Ureter (tissue), 1 donor: ENCODE measurements at regions not wholly inside any gene's neighbourhood (a gene's known extent, or its start where the extent isn't known, plus 50 kb on each side); places are given as distances from the start of the nearest gene placed in this dataset.
"Not testable (repeated sequence)": the region's sequence is repeated elsewhere in the genome, so short reads cannot be mapped to it uniquely, and the experiment has no call there.

Source experiments
- DNase-seq: peaks from one replicate; pipeline ENCODE4 v3.0.0-alpha.2; 2020; ENCODE audit warnings: low spot score
- donor health status: DM: yes; HTN: yes; CAD: no.

DNA sequence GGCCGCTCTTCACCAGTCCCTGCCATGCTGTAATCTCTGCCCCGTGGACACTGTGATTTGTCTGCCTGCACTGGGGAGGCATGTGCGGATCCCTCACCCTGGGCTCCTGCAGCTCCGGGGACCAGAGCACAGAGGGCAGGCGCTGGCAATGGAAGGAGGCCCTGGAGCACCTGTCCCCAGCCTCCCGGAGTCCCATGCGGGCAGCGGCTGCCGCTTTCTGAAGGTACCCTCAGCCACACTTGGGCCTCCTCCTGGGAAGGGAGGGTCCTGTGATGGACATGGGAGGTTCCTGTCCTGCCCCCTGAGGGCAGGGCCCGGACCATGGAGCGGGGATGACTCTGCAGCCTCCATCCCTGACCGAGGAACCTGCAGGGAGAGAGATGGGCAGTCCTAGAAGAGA, 297.4 kb upstream of the SFSWAP start:
- no peak for DNase-seq

DNA sequence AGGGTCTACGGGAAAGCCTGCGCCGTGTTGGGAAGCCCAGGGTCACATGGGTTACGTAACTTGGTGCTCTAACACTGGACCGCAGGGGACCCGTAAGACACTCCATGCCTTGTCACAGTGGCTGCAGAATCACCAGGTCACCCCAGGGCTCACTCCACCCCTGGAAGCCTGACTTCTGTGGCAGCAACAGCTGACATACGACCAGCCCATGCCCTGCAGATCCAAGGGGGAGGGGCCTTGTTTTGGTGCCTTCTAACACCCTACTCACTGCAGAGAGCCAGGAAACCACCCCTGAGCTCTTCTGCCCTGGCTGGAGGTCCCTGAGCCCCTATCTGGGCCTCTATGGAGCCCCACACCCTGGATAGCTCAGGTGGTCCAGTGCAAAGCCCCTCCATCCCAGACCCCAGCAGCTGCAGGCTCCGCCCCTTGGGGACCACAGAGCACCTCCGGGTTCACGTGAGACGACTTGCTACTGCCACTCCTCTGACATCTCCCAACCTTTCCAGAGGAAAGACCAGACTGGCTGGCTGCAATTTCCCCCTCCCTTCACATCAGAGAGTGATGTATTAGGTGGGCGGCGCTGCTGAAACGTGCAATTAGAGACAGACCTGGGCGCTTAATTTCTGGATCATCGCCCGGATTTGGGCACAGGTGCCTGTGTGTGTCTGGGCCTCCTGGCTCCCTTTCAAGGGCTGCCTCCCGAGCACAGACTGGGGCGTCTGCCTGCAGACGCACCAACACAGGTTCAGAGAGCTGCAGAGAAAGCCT, 296.6 kb upstream of the SFSWAP start:
- DNase-seq: not testable (repeated sequence)

DNA sequence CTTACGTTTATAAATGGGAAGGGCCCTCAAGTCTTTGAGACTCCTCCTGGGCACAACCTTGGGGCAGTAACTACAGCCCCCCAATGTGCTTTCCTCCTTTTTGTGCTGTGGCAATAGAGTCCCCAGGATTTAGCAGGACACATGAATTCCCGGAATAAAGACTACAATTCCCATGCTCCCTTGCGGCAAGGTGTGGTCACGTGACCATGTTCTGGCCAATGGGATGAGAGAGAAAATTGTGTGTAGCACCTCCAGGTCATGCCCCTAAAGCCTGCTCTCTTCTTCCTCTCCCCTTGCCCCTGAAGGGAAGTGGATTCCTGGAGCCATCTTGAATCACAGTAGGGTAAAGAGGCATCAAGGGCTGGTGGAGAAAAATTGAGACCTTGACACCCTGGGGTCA, 295.1 kb upstream of the SFSWAP start:
- DNase-seq: no peak

GRCh38 chr12:131418121-131418520, 292.8 kb upstream of the SFSWAP start:
- DNase-seq: no peak

DNA sequence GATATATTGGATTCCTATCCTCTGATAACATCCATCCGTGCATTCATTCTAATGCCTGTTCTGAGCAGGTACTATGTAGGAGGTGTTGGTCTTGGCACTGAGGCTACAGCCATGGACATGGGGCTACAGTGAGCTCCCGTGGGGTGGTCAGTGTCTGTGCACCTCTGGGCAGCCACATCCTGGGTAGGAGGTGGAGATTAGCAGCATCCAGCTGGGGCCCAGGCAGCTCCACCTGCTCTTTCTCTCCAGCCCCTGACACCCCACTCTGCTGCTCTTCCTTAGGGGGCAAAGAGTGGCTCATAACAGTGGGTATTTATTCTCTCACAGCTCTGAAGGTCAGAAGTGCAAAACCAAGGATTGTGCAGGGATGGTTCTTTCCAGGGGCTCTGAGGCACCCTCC, 292.0 kb upstream of the SFSWAP start:
- DNase-seq: no peak

DNA sequence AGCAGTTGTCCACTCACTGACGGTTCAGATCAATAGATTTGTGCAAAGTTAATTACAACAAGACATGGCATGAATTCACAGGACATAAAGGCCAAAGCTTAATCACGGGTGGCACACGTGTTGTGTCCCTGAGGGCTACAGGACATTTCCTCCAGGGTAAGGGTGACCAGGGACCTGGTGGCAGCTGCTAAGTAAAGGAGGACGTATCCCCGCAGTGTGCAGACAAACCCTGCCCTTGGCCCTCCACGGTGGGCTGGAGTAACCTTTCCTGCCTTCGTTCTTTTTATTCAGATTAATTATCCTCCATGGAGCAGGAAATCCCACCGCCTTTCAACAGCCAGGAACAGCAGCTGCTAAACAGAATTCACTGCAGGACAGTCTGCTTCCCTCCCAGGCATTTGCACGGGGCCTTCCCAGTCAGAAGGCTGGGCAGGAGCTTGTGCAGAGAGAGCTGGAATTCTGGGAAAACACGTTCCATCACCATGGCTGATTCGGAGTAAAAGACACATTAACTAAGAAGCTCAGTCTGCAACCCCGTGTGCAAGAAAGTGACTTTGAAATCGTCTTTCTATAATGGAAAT, 289.9 kb upstream of the SFSWAP start:
- no peak for DNase-seq

GRCh38 chr12:131421509-131422186, 289.2 kb upstream of the SFSWAP start:
- DNase-seq: no peak

DNA sequence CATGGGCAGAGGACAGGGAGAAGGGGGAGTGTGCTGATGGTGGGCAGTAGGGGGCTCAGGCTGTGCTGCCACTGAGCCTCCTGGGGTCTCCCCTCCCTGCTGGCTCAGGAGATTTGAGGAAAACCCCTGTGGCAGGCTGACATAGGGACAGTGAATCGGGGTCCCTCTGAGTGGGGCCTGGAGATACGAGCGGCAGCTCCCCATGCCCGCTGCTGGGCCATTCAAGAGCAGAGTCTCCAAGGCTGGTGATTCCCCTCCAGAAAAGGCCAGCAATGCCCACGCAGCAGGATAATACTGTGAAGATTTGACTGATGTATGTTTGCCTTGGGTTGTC, 288.7 kb upstream of the SFSWAP start:
- DNase-seq: no peak

- DNase-seq: no peak
These were observed 288.1 kb upstream of the SFSWAP start for GRCh38 chr12:131422744-131423143.

GRCh38 chr12:131424270-131424669, 286.6 kb upstream of the SFSWAP start:
- no peak for DNase-seq

- no peak for DNase-seq
These were observed 285.5 kb upstream of the SFSWAP start for GRCh38 chr12:131425112-131426075.

DNA sequence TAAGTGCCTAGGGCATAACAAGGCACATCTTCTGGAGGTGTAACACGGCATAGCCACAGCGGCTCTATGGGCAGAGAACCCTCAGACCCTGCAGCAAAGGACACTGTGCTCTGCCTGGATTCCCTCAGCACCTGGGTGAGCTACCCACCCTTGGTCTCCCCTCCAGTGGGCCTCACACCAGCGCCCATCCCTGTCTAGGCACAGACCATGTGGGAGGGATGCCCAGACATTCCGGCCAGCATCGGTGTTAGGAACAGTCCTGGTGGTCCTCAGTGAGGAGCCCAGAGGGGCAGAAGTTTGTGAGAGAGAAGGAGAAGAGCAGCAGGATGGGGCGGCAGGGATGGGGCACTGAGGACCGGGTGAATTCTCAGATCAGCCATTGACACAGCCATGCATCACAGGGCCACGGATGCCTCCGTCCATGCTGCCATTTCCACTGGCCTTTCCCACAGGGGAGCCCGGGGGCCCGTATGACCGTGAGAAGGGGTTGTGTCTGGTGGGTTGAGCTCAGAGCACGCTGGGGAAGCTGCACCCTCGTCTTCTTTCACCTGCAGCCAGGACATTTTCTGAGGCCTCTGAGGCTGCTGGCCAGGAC, 282.7 kb upstream of the SFSWAP start:
- no peak for DNase-seq

DNA sequence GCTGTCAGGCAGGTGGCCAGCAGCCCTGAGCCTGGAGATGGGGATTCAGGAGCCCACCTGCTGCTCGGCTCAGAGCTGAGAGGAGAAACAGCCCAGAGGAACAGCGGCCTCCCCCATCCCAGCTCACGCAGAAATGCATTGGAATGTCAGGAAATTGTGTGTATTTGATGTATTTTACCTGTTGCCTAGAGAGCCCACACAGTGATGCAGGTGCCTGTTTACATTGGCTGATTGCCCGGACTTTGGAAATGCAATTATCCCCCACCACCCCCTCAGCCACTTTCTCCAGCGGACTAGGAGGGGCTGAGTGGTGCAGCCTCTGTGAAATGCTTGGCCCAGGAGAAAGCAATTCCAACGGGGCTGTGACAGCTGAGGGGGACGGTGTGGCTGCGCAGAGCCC, 281.7 kb upstream of the SFSWAP start:
- DNase-seq: peak; percentile 17

DNA sequence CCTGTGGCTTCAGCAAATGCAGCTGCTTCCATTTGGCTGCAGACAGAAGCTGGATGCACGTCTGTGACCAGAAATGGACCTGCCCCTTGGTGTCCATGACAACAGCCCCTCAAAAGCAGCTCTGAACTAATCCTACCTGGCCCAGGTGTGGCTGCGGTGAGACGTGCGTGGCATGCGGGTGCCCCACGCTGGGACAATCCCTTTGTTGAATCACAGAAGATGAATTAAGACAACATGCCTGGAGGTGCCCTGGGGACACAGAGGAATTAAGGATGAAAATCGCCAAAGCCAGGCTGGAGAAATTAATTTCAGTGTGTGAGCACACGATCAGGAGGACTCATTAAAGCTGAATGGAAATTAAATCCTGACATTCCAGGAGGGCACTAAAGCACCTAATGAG, 281.2 kb upstream of the SFSWAP start:
- DNase-seq: peak; percentile 28

DNA sequence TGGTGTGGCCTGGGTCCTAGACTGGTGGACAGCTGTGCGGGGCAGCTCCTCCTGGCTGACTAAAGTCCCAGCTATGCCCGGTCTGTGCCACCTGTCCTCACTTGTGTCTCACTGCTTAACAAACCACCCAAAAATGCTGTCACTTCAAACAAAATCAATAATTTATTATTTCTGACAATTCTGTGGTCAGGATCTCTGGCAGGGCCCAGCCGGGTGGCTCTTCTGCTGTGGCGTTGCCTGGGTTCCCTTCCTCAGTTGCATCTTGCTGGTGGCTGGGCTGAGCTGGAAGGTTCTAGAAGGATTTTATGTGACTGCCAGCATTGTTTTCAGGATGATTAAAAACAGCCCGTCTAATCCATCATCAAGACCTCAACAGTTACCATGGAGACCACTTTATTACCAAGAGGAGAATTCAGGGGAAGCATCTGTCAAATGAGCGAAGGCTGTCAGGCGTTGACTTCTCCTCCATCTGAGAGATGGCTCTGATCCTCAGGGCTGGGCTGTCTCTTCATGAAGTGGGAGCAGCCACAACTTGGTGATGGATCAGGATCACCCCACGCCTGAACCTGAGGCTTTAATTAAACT, 280.6 kb upstream of the SFSWAP start:
- DNase-seq: no peak

DNA sequence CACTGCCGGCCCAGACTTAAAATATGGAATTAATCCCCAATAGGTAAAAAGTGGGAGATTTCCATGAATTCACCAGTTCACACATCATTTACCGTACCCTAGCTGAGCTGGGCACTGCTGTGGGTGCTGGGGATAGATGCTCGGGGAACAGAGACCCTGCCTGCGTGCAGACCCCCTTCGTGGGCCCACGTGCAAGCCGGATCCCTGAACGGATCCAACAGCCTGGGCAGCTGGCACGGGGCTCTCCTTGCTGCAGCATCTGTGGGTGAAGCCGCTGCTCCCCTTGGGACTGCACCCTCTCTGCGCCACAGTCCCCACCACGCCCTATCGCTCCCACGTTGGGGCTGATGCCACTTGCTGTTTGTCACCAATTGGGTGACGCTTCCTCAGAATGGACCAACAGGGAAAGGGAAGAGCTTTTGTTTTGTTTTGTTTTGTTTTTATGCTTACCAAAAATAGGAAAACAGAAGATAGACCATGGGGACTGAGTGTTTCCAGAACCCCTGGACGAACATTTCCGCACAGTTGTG, 279.7 kb upstream of the SFSWAP start:
- DNase-seq: not testable (repeated sequence)

DNA sequence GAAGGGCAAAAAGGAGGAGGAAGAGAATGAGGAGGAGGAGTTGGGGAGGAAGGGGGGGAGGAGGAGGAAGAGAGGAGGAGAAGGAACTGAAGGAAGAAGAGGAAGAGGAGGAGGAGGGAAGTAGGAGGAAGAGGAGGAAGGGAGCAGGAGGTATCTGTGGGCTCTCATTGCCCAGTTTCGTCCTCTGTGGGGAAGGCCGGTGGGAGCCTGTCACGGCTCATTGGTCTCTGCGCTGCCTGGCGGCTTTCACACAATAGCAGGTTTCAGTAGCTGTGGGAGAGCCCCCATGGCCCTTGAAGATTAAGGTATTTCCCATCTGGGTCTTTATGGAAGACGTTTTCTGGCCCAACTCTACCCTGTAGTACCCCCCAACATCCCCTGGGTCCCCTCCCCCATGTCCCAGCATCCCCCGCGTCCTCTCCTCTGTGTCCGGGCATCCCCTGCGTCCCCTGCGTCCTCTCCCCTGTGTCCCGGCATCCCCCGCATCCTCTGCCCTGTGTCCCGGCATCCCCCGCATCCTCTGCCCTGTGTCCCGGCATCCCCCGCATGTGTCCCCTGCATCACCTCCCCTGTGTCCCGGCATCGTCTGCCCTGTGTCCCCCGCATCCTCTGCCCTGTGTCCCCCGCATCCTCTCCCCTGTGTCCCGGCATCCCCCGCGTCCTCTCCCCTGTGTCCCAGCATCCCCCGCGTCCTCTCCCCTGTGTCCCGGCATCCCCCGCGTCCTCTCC, 278.2 kb upstream of the SFSWAP start:
- DNase-seq: no peak

DNA sequence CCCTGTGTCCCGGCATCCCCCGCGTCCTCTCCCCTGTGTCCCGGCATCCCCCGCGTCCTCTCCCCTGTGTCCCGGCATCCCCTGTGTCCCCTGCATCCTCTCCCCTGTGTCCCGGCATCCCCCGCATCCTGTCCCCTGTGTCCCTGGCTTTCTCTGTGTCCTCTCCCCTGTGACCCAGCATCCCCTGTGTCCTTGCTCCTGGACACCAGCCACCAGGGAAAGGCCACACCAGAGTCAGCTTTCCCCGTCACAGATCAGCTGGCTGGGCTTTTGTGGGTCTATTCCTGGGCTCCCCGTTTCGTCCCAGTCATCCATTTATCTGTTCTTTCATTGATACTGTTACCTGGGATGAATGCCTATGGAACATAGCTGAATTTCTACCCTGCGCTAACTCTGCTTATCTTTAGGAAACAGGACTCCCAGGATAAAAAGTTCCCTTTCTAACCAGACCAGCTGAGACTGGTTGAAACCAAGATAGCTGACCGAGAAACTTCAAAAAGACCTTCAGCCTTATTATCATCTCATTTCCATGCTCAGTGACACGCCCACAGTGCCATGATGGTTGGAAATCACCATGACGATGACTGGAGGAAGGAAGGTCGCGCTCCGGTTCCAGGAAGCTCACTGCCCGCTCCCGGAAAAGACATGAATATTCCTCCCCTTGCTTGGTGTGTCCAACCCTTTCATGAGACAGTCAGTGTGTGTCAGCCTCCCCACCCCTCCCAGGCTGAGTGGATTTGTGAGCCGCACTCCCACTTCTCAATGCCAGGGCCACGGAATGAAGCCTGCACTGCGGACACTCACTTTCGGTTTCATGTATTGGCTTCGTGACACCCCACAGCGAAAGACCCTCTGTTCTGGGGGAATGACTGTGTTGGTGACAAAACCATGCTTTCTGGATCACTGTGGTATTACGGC, 276.4 kb upstream of the SFSWAP start:
- no peak for DNase-seq
